OCI-LY3 (cell line): ENCODE measurements at regions not wholly inside any gene's neighbourhood (a gene's known extent, or its start where the extent isn't known, plus 50 kb on each side); places are given as distances from the start of the nearest gene placed in this dataset.

ENCODE experiments used
- H2AFZ ChIP-seq: fragments of 200-600, 300-600 bp; shearing (Covaris generic); 2 replicates; pipeline ENCODE4 v1.6.0; 2014; ENCODE audit warnings: antibody characterized with exemption, low read depth, low read length
- H3K27ac ChIP-seq: fragments of 200-600, 300-600 bp; sonication (generic); 2 replicates; pipeline ENCODE4 v1.5.1; 2014; ENCODE audit warnings: mild to moderate bottlenecking, low read length, moderate library complexity, mixed read lengths
- H3K27me3 ChIP-seq: fragments of 200-600, 300-600 bp; sonication (generic); 2 replicates; pipeline ENCODE4 v1.6.1; 2014; ENCODE audit warnings: low read depth, low read length, mixed read lengths
- H3K36me3 ChIP-seq: fragments of 200-600, 300-600 bp; sonication (generic); replicated peaks from 2 replicates; pipeline ENCODE3; 2014; ENCODE audit warnings: low read depth, low read length, mixed read lengths
- H3K4me1 ChIP-seq: fragments of 300-600, 200-600 bp; sonication (generic); 2 replicates; pipeline ENCODE4 v1.6.1; 2014; ENCODE audit warnings: low read length, mixed read lengths
- H3K4me2 ChIP-seq: fragments of 200-600, 300-600 bp; sonication (generic); 2 replicates; pipeline ENCODE4 v1.6.1; 2014; ENCODE audit warnings: low read length, mixed read lengths
- H3K4me3 ChIP-seq: fragments of 300-600, 200-600 bp; sonication (generic); 2 replicates; pipeline ENCODE4 v1.5.1; 2014; ENCODE audit warnings: antibody characterized with exemption, mild to moderate bottlenecking, low read length, moderate library complexity
- H3K79me2 ChIP-seq: fragments of 300-600, 200-600 bp; shearing (Covaris generic); 2 replicates; pipeline ENCODE4 v1.6.1; 2014; ENCODE audit warnings: mild to moderate bottlenecking, low read length, mixed read lengths
- H3K9ac ChIP-seq: fragments of 300-600, 200-600 bp; shearing (Covaris generic); 2 replicates; pipeline ENCODE4 v1.6.0; 2014; ENCODE audit warnings: mild to moderate bottlenecking, low read length, moderate library complexity
- H3K9me3 ChIP-seq: fragments of 200-600, 300-600 bp; shearing (Covaris generic); 2 replicates; pipeline ENCODE4 v1.6.1; 2014; ENCODE audit warnings: low read length, mixed read lengths; ENCODE audit not compliant: insufficient read depth
- H4K20me1 ChIP-seq: fragments of 200-600, 300-600 bp; sonication (generic); 2 replicates; pipeline ENCODE4 v1.6.1; 2016; ENCODE audit warnings: low read length, mixed read lengths; ENCODE audit not compliant: insufficient read depth
- CTCF ChIP-seq: fragments of 200-600, 300-600 bp; sonication (generic); IDR thresholded peaks from 2 replicates; pipeline ENCODE4 v1.5.1; 2014; ENCODE audit warnings: antibody characterized with exemption, low read length, low read depth
- EZH2phosphoT487 ChIP-seq: fragments of 200-600 bp; shearing (Covaris generic); IDR thresholded peaks from 2 replicates; pipeline ENCODE4 v1.6.1; 2018; ENCODE audit warnings: antibody characterized with exemption, mixed run types, low read depth

- Histone ChIP-seq H3K27ac (no peak overlapping the region), H3K4me2 (no peak overlapping the region), H3K4me1 (no peaks in the 10 kb centered on the region), H3K9me3 (no peaks in the 10 kb centered on the region), H3K27me3 (no peaks in the 10 kb centered on the region), H3K9ac (no peak overlapping the region), H2AFZ (no peak overlapping the region), H4K20me1 (no peaks in the 10 kb centered on the region), H3K4me3 (no peak overlapping the region), H3K36me3 (no peaks in the 10 kb centered on the region), H3K79me2 (no peaks in the 10 kb centered on the region)
- no peak for TF ChIP-seq CTCF
- no peak for TF ChIP-seq EZH2phosphoT487
These were observed 532.9 kb upstream of the ANO5 start for GRCh38 chr11:21659961-21660360.

GRCh38 chr11:21675049-21675616, 517.8 kb upstream of the ANO5 start:
- Histone ChIP-seq H3K27me3 (no peaks in the 10 kb centered on the region), H2AFZ (no peak overlapping the region), H3K4me2 (no peak overlapping the region), H3K27ac (no peak overlapping the region), H3K4me3 (no peak overlapping the region), H3K9me3 (no peaks in the 10 kb centered on the region), H3K79me2 (no peaks in the 10 kb centered on the region), H4K20me1 (no peaks in the 10 kb centered on the region), H3K36me3 (no peaks in the 10 kb centered on the region), H3K4me1 (no peaks in the 10 kb centered on the region), H3K9ac (no peak overlapping the region)
- TF ChIP-seq CTCF (no peak), EZH2phosphoT487 (no peak)

GRCh38 chr11:21687643-21688042, 505.2 kb upstream of the ANO5 start:
- H3K9me3 ChIP-seq = peaks cover 3% of the 10 kb centered on the region; the same call in 1 of the 2 replicates
- H3K27ac ChIP-seq = no peak overlapping the region
- no peaks in the 10 kb centered on the region for H3K36me3 ChIP-seq
- H4K20me1 ChIP-seq = no peaks in the 10 kb centered on the region
- no peaks in the 10 kb centered on the region for H3K79me2 ChIP-seq
- no peak overlapping the region for H2AFZ ChIP-seq
- H3K27me3 ChIP-seq = no peaks in the 10 kb centered on the region
- H3K9ac ChIP-seq = no peak overlapping the region
- no peak for TF ChIP-seq CTCF
- TF ChIP-seq EZH2phosphoT487 = no peak
- no peak overlapping the region for H3K4me2 ChIP-seq
- no peaks in the 10 kb centered on the region for H3K4me1 ChIP-seq
- H3K4me3 ChIP-seq = no peak overlapping the region

GRCh38 chr11:21704539-21704938, 488.3 kb upstream of the ANO5 start:
- no peak overlapping the region for H3K27ac ChIP-seq
- no peaks in the 10 kb centered on the region for H3K27me3 ChIP-seq
- no peaks in the 10 kb centered on the region for H3K36me3 ChIP-seq
- H3K4me1 ChIP-seq = peaks cover 9% of the 10 kb centered on the region
- no peak for TF ChIP-seq CTCF
- no peak overlapping the region for H3K4me3 ChIP-seq
- no peak overlapping the region for H2AFZ ChIP-seq
- no peaks in the 10 kb centered on the region for H4K20me1 ChIP-seq
- H3K79me2 ChIP-seq = no peaks in the 10 kb centered on the region
- no peaks in the 10 kb centered on the region for H3K9me3 ChIP-seq
- H3K9ac ChIP-seq = no peak overlapping the region
- no peak overlapping the region for H3K4me2 ChIP-seq
